Right cardiac atrium (tissue), 5 donors: ENCODE measurements at regions not wholly inside any gene's neighbourhood (a gene's known extent, or its start where the extent isn't known, plus 50 kb on each side); places are given as distances from the start of the nearest gene placed in this dataset.

ENCODE experiments used
- ATAC-seq, 2 donors: fragments of 200-7000 bp; cut with Tn5 transposase; one replicate each; pipeline versions ENCODE4 v1.8.0 to v1.9.1; 2020; ENCODE audit warnings: moderate library complexity in 2 of 2, mild to moderate bottlenecking in 1 of 2
- DNase-seq, 3 donors: peaks; one replicate each; pipeline ENCODE4 v3.0.0-alpha.2; 2020
- H3K27ac ChIP-seq: one replicate; pipeline ENCODE4 v1.5.1; 2013; ENCODE audit warnings: mild to moderate bottlenecking, low read length, control low read depth, moderate library complexity
- H3K27me3 ChIP-seq: one replicate; pipeline ENCODE4 v1.6.1; 2013; ENCODE audit not compliant: control insufficient read depth, insufficient read depth
- H3K4me1 ChIP-seq: one replicate; pipeline ENCODE4 v1.6.1; 2013; ENCODE audit warnings: low read length; ENCODE audit not compliant: control insufficient read depth, insufficient read depth
- H3K4me3 ChIP-seq: one replicate; pipeline ENCODE4 v1.5.1; 2013; ENCODE audit warnings: low read length, control low read depth
- H3K9me3 ChIP-seq: one replicate; pipeline ENCODE4 v1.6.1; 2013; ENCODE audit warnings: low read length; ENCODE audit not compliant: control insufficient read depth
- WGBS: extraction: QIAGEN DNeasy Blood & Tissue Kit; methylation state at CpG from one replicate; pipeline ENCODE4 v1.1.7; 2013; 5-methylcytosine and 5-hydroxymethylcytosine counted together
- intact Hi-C, 4 donors: fragments of 100-400 bp; cut with DNase I; formaldehyde crosslinking; loops; one replicate each; pipeline versions ENCODE4 v1.11.0 to v1.14.0; 2022 to 2023
- donor health status: healthy with polysubstance abuse.
- donor health status: DM: no; HTN: yes; CAD: no.
- donor health status: DM: no; HTN: no; CAD: no.
- donor health status: DM: no; HTN: yes; CAD: no; lungs with severe emphysema.
- donor health status: DM: yes; HTN: yes; CAD: no.

DNA sequence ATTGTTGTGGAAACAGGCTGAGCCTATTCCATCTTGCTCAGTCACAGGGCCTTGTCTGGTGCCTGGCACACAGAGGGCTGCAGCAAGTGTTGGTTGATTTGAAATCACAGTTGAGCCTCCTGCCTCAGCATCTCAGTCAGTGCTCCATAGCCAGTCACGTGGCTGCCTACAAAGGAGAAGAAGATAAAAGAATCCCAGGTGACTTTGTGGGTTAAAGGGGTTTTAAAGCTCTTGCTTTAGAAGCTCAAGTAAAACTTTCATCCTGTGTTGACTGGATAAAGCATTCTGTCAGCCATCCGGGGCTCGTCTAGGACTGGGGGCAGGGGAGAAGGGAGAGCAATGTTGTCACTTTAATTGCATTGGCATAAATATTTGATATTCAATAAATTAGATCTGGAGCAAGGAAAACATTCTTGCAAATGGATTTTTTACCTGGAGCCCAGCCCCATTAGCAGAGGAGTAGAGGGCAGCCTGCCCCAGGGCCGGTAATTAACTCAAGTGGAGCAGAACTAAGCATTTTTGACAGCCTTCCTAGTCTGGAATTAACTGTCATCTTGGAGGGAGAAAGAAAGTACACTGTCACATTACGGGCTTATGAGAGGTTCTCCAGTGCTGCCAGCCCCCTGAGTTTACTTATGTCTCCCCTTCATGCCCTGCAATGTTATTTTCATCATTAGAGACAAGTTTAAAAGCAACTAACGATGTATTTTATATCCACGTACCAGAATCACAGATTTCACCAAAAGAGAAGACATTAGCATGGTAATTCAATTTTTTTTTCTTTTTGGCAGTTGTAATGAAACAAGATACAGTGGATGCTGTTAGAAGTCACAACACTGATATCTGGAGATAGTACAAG, 71.7 kb upstream of the GTSF1L start:
- DNase-seq: no peak
- no peaks in the 10 kb centered on the region for H3K4me1 ChIP-seq
- WGBS: 55% methylated on average over 7 of the region's 7 CpGs
- H3K27me3 ChIP-seq: no peaks in the 10 kb centered on the region
- intact Hi-C loops: no loop called here
- H3K9me3 ChIP-seq: peaks cover 2% of the 10 kb centered on the region
- ATAC-seq: no peak
- no peak overlapping the region for H3K4me3 ChIP-seq
- H3K27ac ChIP-seq: no peak overlapping the region

DNA sequence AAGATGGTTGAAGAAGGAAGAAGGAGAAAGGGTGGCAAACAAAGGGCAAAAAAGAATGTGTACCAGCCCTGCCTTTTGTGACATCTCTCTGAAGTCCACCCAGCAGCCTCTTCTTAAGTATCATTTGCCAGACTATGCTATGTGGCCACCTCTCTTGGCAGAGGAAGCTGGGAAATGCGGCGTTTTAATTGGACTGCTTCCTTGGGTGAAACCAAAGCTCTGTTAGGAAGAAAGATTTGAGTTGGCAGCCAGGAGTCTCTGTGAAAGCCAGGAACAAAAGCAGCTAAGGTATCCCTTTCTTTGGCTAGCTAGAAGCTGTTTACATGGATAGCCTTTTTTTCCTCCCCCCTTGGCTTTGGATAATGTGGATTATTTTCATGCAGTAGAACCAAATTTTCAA, 67.5 kb upstream of the GTSF1L start:
- Histone ChIP-seq H3K4me1 (no peaks in the 10 kb centered on the region), H3K9me3 (peaks cover 2% of the 10 kb centered on the region), H3K27ac (no peak overlapping the region), H3K27me3 (no peaks in the 10 kb centered on the region), H3K4me3 (no peak overlapping the region)
- intact Hi-C loops: no loop called here
- ATAC-seq (no peak), DNase-seq (no peak)
- 85% methylated on average over 2 of the region's 2 CpGs for WGBS

DNA sequence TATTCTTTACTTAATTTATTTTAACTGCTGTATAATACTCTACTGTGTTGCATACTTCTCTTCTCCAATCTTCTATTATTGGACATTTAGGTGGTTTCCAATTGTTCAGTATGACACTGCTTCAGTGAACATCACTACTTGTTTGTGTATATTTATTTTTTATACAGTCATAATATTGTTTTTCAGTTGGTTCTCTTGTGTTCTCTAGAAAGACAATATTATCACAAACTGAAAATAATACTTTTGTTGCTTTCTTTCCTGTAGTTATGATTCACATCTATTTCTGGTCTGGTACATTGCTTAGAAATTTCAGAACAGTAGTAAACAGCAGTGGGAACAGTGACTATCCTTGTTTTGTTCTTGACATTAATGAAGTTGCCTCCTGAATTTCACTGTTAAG, 62.8 kb upstream of the GTSF1L start:
- Histone ChIP-seq H3K4me3 (no peak overlapping the region), H3K4me1 (no peaks in the 10 kb centered on the region), H3K27ac (no peak overlapping the region), H3K27me3 (no peaks in the 10 kb centered on the region), H3K9me3 (peaks cover 2% of the 10 kb centered on the region)
- ATAC-seq (no peak), DNase-seq (no peak)
- intact Hi-C loops: no loop called here

DNA sequence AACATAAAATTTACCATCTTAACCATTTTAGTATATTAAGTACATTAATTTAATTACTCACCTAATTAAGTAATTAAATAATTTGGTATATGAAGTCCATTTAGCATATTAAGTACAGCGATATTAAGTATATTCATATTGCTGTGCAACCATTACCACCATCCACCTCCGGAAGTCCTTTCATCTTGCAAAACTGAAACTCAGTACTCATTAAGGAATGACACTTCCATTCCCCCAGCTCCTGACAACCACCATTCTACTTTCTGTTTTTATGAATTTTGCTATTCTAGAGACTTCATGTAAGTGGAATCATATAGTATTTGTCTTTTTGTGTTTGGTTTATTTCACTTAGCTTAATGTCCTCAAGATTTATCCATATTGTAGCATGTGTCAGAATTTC, 61.1 kb upstream of the GTSF1L start:
- intact Hi-C loops: no loop called here
- Histone ChIP-seq H3K27me3 (no peaks in the 10 kb centered on the region), H3K4me1 (no peaks in the 10 kb centered on the region), H3K4me3 (no peak overlapping the region), H3K9me3 (peaks cover 2% of the 10 kb centered on the region), H3K27ac (no peak overlapping the region)
- ATAC-seq: no peak
- DNase-seq: no peak
- WGBS: 95% methylated on average over 2 of the region's 2 CpGs

- Histone ChIP-seq H3K27me3 (no peaks in the 10 kb centered on the region), H3K9me3 (no peaks in the 10 kb centered on the region), H3K4me1 (no peaks in the 10 kb centered on the region), H3K4me3 (no peak overlapping the region), H3K27ac (no peak overlapping the region)
- ATAC-seq (no peak), DNase-seq (no peak)
- 67% methylated on average over 5 of the region's 5 CpGs for WGBS
- intact Hi-C loops: no loop called here
Observed at GRCh38 chr20:43786885-43787284, 60.1 kb upstream of the GTSF1L start.

GRCh38 chr20:43781215-43781614, 54.4 kb upstream of the GTSF1L start:
- ATAC-seq: no peak
- 81% methylated on average over 3 of the region's 3 CpGs for WGBS
- Histone ChIP-seq H3K9me3 (peaks cover 2% of the 10 kb centered on the region), H3K27me3 (no peaks in the 10 kb centered on the region), H3K27ac (no peak overlapping the region), H3K4me1 (no peaks in the 10 kb centered on the region), H3K4me3 (no peak overlapping the region)
- intact Hi-C loops: no loop called here
- DNase-seq: no peak

DNA sequence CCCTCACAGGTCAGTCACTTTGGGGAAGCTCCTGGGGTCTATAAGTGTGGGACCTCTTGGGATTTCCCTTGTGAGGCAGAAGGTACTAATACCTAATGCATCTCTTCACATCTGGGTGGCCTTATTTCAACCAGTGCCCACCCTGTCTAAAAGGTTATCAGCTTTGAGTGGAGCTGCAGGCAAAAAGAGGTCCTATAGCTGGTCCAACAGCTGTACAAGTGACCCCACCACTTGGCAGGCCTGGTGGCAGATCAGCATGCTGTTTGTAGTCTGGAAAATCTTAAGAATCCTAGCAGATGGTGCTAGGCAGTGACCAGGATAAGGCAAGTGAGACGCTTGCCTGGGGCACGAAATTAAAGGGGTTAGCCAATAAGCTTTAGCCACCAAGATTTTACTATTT, 51.6 kb upstream of the GTSF1L start:
- H3K9me3 ChIP-seq: peaks cover 2% of the 10 kb centered on the region
- no peaks in the 10 kb centered on the region for H3K4me1 ChIP-seq
- H3K27ac ChIP-seq: no peak overlapping the region
- WGBS: 84% methylated on average over 2 of the region's 2 CpGs
- no peak overlapping the region for H3K4me3 ChIP-seq
- ATAC-seq (no peak), DNase-seq (no peak)
- intact Hi-C loops: no loop called here
- no peaks in the 10 kb centered on the region for H3K27me3 ChIP-seq

DNA sequence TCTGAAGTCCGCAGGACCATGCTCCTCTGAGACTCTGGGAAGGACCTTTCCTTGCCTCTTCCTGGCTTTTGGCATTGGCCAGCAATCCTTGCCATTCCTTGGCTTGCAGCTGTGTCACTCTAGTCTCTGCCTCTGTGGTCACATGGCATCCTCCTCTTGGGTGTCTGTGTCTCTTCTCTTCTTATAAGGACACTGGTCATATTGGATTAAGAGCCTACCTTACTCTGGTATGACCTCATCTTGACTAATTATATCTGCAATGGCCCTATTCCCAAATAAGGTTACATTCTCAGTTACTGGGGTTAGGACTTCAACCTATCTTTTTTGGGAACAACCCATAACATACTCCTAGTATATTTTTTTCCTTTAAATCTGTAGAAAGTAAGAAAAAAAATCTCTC, 49.9 kb upstream of the GTSF1L start:
- Histone ChIP-seq H3K27me3 (no peaks in the 10 kb centered on the region), H3K4me1 (no peaks in the 10 kb centered on the region), H3K27ac (no peak overlapping the region), H3K4me3 (no peak overlapping the region), H3K9me3 (peaks cover 2% of the 10 kb centered on the region)
- ATAC-seq: no peak
- DNase-seq: no peak
- intact Hi-C loops: no loop called here
- 96% methylated on average over 1 of the region's 1 CpG for WGBS
